HEK293T (cell line): ENCODE measurements at regions not wholly inside any gene's neighbourhood (a gene's known extent, or its start where the extent isn't known, plus 50 kb on each side); places are given as distances from the start of the nearest gene placed in this dataset.

ENCODE experiments used
- BHLHE40 ChIP-seq: fragments of 450-650 bp; IDR thresholded peaks from 2 replicates; pipeline ENCODE4 v1.6.1; 2016; ENCODE audit warnings: mild to moderate bottlenecking, moderate library complexity, borderline replicate concordance
- CTBP1 ChIP-seq: fragments of 450-650 bp; IDR thresholded peaks from 2 replicates; pipeline ENCODE4 v1.6.1; 2016; ENCODE audit warnings: borderline replicate concordance
- ELF4 ChIP-seq: fragments of 450-650 bp; IDR thresholded peaks from 2 replicates; pipeline ENCODE4 v1.6.1; 2017; ENCODE audit warnings: antibody characterized with exemption
- FOXA1 ChIP-seq: fragments of 450-650 bp; IDR thresholded peaks from 2 replicates; pipeline ENCODE4 v1.6.1; 2016; ENCODE audit warnings: mild to moderate bottlenecking
- FOXM1 ChIP-seq: fragments of 450-650 bp; IDR thresholded peaks from 2 replicates; pipeline ENCODE4 v1.6.1; 2017; ENCODE audit warnings: mild to moderate bottlenecking, borderline replicate concordance
- L3MBTL2 ChIP-seq: fragments of 450-650 bp; conservative IDR thresholded peaks from 2 replicates; pipeline ENCODE4 v1.6.1; 2016; ENCODE audit warnings: mild to moderate bottlenecking
- LEF1 ChIP-seq: fragments of 450-650 bp; IDR thresholded peaks from 2 replicates; pipeline ENCODE4 v1.6.1; 2017; ENCODE audit warnings: mild to moderate bottlenecking, borderline replicate concordance
- NFRKB ChIP-seq: fragments of 450-650 bp; IDR thresholded peaks from 2 replicates; pipeline ENCODE4 v1.6.1; 2016; ENCODE audit warnings: mild to moderate bottlenecking, moderate library complexity
- PKNOX1 ChIP-seq: fragments of 450-650 bp; IDR thresholded peaks from 2 replicates; pipeline ENCODE4 v1.6.1; 2016
- SP1 ChIP-seq: fragments of 450-650 bp; IDR thresholded peaks from 2 replicates; pipeline ENCODE4 v1.6.1; 2017
- SUZ12 ChIP-seq: fragments of 450-650 bp; IDR thresholded peaks from 2 replicates; pipeline ENCODE4 v1.6.1; 2016; ENCODE audit warnings: mild to moderate bottlenecking
- TARDBP ChIP-seq: fragments of 450-650 bp; IDR thresholded peaks from 2 replicates; pipeline ENCODE4 v1.6.1; 2016
- ZNF384 ChIP-seq: fragments of 450-650 bp; IDR thresholded peaks from 2 replicates; pipeline ENCODE4 v1.6.1; 2016

GRCh38 chr6:130749402-130749801, 77.8 kb upstream of the SMLR1 start:
- TF ChIP-seq SP1 (no peak), BHLHE40 (no peak), PKNOX1 (no peak), FOXM1 (no peak), NFRKB (no peak), TARDBP (no peak), L3MBTL2 (no peak), SUZ12 (no peak), FOXA1 (no peak), ELF4 (no peak), ZNF384 (no peak), LEF1 (no peak), CTBP1 (no peak)
